Mesenchymal stem cell (in vitro differentiated cells and primary cell): ENCODE measurements at regions not wholly inside any gene's neighbourhood (a gene's known extent, or its start where the extent isn't known, plus 50 kb on each side); places are given as distances from the start of the nearest gene placed in this dataset.

Experiments used
- DNase-seq: peaks from one replicate; pipeline ENCODE4 v3.0.0-alpha.2; 2013
- H2AFZ ChIP-seq: one replicate; pipeline ENCODE4 v1.6.1; 2013; ENCODE audit warnings: low read depth, mild to moderate bottlenecking, control low read depth, inconsistent platforms, low read length, moderate library complexity
- H2AK5ac ChIP-seq: 2 replicates; pipeline ENCODE4 v1.6.1; 2013; ENCODE audit warnings: low read length, moderate library complexity, mild to moderate bottlenecking, inconsistent platforms; ENCODE audit not compliant: severe bottlenecking
- H2BK120ac ChIP-seq: one replicate; pipeline ENCODE4 v1.6.1; 2013; ENCODE audit warnings: low read depth, mild to moderate bottlenecking, inconsistent platforms, low read length, moderate library complexity
- H2BK12ac ChIP-seq, 2 experiments: one replicate each; pipeline ENCODE4 v1.6.1; 2013; ENCODE audit warnings: inconsistent platforms in 2 of 2, low read length in 2 of 2, mild to moderate bottlenecking in 2 of 2, moderate library complexity in 2 of 2, control low read depth in 1 of 2
- H2BK15ac ChIP-seq: one replicate; pipeline ENCODE4 v1.6.1; 2013; ENCODE audit warnings: mild to moderate bottlenecking, low read depth, inconsistent platforms; ENCODE audit not compliant: poor library complexity, severe bottlenecking
- H2BK5ac ChIP-seq: 2 replicates; pipeline ENCODE4 v1.6.1; 2013; ENCODE audit warnings: low read depth, mild to moderate bottlenecking, low read length, control low read depth, inconsistent platforms; ENCODE audit not compliant: poor library complexity, severe bottlenecking
- H3K14ac ChIP-seq, 2 experiments: one replicate each; pipeline ENCODE4 v1.6.1; 2013; ENCODE audit warnings: inconsistent platforms in 2 of 2, low read length in 2 of 2, control low read depth in 1 of 2, mild to moderate bottlenecking in 1 of 2, moderate library complexity in 1 of 2
- H3K18ac ChIP-seq, 2 experiments: one replicate each; pipeline ENCODE4 v1.6.1; 2013; ENCODE audit warnings: inconsistent platforms in 2 of 2, low read length in 2 of 2, control low read depth in 1 of 2, low read depth in 1 of 2, mild to moderate bottlenecking in 1 of 2
- H3K23ac ChIP-seq, 2 experiments: one replicate each; pipeline ENCODE4 v1.6.1; 2013; ENCODE audit warnings: inconsistent platforms in 2 of 2, low read length in 2 of 2, mild to moderate bottlenecking in 2 of 2, moderate library complexity in 2 of 2, control low read depth in 1 of 2
- H3K27ac ChIP-seq: 2 replicates; pipeline ENCODE4 v1.5.1; 2013; ENCODE audit warnings: mild to moderate bottlenecking, moderate library complexity, low read length, control low read depth, inconsistent platforms; ENCODE audit not compliant: poor library complexity, severe bottlenecking
- H3K27me3 ChIP-seq, 2 experiments: 2 replicates each; pipeline versions ENCODE4 v1.6.1 to v1.7.0; 2013; ENCODE audit warnings: low read length in 2 of 2, mild to moderate bottlenecking in 2 of 2, moderate library complexity in 2 of 2, control low read depth in 1 of 2, inconsistent platforms in 1 of 2; ENCODE audit not compliant: control insufficient read depth in 1 of 2, insufficient read depth in 1 of 2
- H3K36me3 ChIP-seq, 2 experiments: 2 replicates each; pipeline versions ENCODE4 v1.6.1 to v1.7.0; 2013; ENCODE audit warnings: low read length in 2 of 2, control low read depth in 1 of 2, inconsistent platforms in 1 of 2, low read depth in 1 of 2, mild to moderate bottlenecking in 1 of 2; ENCODE audit not compliant: insufficient read depth in 2 of 2, control insufficient read depth in 1 of 2
- H3K4ac ChIP-seq, 2 experiments: one replicate each; pipeline ENCODE4 v1.6.1; 2013; ENCODE audit warnings: inconsistent platforms in 2 of 2, low read length in 2 of 2, mild to moderate bottlenecking in 2 of 2, moderate library complexity in 2 of 2, control low read depth in 1 of 2, low read depth in 1 of 2
- H3K4me1 ChIP-seq: 2 replicates; pipeline ENCODE4 v1.6.1; 2013; ENCODE audit warnings: low read depth, low read length, control low read depth; ENCODE audit not compliant: control insufficient read depth, insufficient read depth
- H3K4me2 ChIP-seq: 2 replicates; pipeline ENCODE4 v1.6.1; 2013; ENCODE audit warnings: low read length, mild to moderate bottlenecking, inconsistent platforms; ENCODE audit not compliant: poor library complexity, severe bottlenecking
- H3K4me3 ChIP-seq, 2 experiments: 2 replicates each; pipeline versions ENCODE4 v1.5.1 to v1.7.0; 2013; ENCODE audit warnings: low read length in 2 of 2, mild to moderate bottlenecking in 2 of 2, control low read depth in 1 of 2, low read depth in 1 of 2; ENCODE audit not compliant: insufficient read depth in 1 of 2
- H3K79me1 ChIP-seq: replicated peaks from 2 replicates; pipeline ENCODE4 v1.6.1; 2013; ENCODE audit warnings: mild to moderate bottlenecking, control low read depth, low read length, inconsistent platforms; ENCODE audit not compliant: poor library complexity, severe bottlenecking
- H3K9ac ChIP-seq: 2 replicates; pipeline ENCODE4 v1.7.0; 2013; ENCODE audit warnings: mild to moderate bottlenecking, low read length, moderate library complexity
- H3K9me3 ChIP-seq: 2 replicates; pipeline ENCODE4 v1.7.0; 2013; ENCODE audit warnings: mild to moderate bottlenecking, low read length; ENCODE audit not compliant: control insufficient read depth
- H4K8ac ChIP-seq: one replicate; pipeline ENCODE4 v1.6.1; 2013; ENCODE audit warnings: inconsistent platforms, mild to moderate bottlenecking, low read length, moderate library complexity
- H4K91ac ChIP-seq: one replicate; pipeline ENCODE4 v1.6.1; 2013; ENCODE audit warnings: mild to moderate bottlenecking, low read length, inconsistent platforms
- WGBS: methylation state at CpG from one replicate; pipeline ENCODE4 v1.1.7; 2013; ENCODE audit warnings: mixed read lengths; 5-methylcytosine and 5-hydroxymethylcytosine counted together

DNA sequence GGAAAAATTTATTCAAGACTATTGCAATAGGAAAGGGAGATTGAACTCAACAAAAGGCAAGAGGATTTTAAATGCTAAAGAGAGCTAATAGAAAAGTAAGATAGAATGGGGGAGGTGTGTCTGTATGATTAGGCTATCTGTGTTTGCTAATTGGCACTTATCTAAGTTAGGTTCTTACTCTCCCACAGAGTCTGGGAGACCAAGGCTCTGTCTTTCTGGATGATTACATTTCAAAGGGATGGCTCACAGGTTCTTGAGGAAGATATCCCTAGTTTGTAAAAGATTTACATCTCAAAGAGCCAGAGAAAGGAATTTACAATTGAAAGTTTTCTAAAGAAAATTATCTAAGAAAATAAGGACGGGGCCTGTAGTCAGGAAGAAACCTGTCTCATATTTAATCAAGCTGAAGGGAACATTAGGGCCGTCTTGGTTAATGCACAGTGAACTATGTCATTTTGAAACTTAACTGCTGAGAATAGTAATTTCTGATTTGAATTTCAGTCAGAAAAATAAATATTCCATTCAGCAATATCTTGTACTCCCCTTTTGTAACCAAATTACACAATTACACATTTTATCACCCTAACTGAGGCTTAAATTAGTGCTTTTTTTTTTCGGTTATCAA lies 75.8 kb downstream of the MAGEB10 start:
- WGBS = no CpG with 5 or more reads among the region's 3 CpGs
- no peak overlapping the region for H2BK120ac ChIP-seq

DNA sequence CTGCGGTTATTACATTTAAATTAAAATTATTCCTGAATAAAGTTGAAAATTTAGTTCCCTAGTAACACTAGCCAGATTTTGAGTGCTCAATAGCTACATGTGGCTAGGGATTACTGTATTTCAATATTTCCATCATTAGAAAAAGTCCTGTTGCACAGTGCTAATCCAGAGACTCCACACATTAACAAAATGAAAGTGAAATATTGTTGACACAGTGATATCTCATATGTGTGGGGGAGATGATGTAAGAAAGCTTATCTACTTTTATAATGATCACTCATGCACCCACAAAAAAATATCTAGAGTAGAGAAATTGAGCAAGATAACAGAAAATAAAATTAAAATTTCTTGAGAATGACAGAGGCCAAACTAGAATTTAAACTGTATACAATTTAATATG lies 74.9 kb downstream of the MAGEB10 start:
- Histone ChIP-seq H3K27ac (no peak overlapping the region), H3K4me2 (no peak overlapping the region), H2BK15ac (no peak overlapping the region), H3K18ac (no peak overlapping the region), H2BK5ac (no peak overlapping the region), H4K91ac (no peak overlapping the region), H2BK12ac (no peak overlapping the region), H3K9ac (no peak overlapping the region), H3K4me1 (no peaks in the 10 kb centered on the region), H3K9me3 (no peaks in the 10 kb centered on the region), H3K14ac (no peak overlapping the region), H2AFZ (no peak overlapping the region), H3K27me3 (no peaks in the 10 kb centered on the region), H3K4me3 (no peak overlapping the region), H3K23ac (no peak overlapping the region), H3K36me3 (no peaks in the 10 kb centered on the region), H2AK5ac (no peak overlapping the region), H3K79me1 (no peaks in the 10 kb centered on the region), H4K8ac (no peak overlapping the region), H3K4ac (no peak overlapping the region), H2BK120ac (no peak overlapping the region)
- WGBS = no CpG with 5 or more reads among the region's 1 CpG
- DNase-seq = no peak

More for the DNA sequence above, 75.8 kb downstream of the MAGEB10 start:
- no peak overlapping the region for H3K14ac ChIP-seq
- H2BK15ac ChIP-seq = no peak overlapping the region
- no peak overlapping the region for H3K4me2 ChIP-seq
- no peaks in the 10 kb centered on the region for H3K9me3 ChIP-seq
- no peak overlapping the region for H2AFZ ChIP-seq
- no peak overlapping the region for H3K18ac ChIP-seq
- no peaks in the 10 kb centered on the region for H3K27me3 ChIP-seq
- peak; percentile 4 for DNase-seq
- H3K36me3 ChIP-seq = no peaks in the 10 kb centered on the region
- no peak overlapping the region for H3K4me3 ChIP-seq
- no peaks in the 10 kb centered on the region for H3K4me1 ChIP-seq
- H3K23ac ChIP-seq = no peak overlapping the region
- H3K79me1 ChIP-seq = no peaks in the 10 kb centered on the region
- H3K4ac ChIP-seq = no peak overlapping the region
- H3K27ac ChIP-seq = no peak overlapping the region
- H2BK12ac ChIP-seq = no peak overlapping the region
- no peak overlapping the region for H4K8ac ChIP-seq
- no peak overlapping the region for H2BK5ac ChIP-seq
- no peak overlapping the region for H3K9ac ChIP-seq
- no peak overlapping the region for H4K91ac ChIP-seq
- no peak overlapping the region for H2AK5ac ChIP-seq

DNA sequence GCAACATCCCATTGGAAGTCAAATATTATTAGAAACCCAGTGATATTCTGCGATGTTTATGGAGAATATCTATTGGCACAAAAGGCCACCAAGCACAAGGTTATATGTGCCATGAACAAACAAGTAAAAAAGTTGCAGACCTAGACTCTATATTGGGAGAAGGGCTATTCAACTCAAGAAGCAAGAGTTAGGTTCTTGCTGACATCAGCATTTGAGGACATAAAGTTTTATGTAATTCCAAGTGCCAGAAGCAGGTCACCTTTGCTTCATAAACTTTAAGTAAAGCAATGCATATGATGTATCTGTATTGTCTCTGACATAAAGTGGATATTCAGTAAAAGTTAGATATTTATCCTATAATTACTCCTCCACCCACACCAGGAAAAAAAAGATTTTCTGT lies 71.1 kb downstream of the MAGEB10 start:
- H2BK12ac ChIP-seq = no peak overlapping the region
- H2BK15ac ChIP-seq = no peak overlapping the region
- no peak overlapping the region for H4K8ac ChIP-seq
- no peak overlapping the region for H4K91ac ChIP-seq
- H3K14ac ChIP-seq = no peak overlapping the region
- H3K27me3 ChIP-seq = no peaks in the 10 kb centered on the region
- H3K79me1 ChIP-seq = no peaks in the 10 kb centered on the region
- no peak overlapping the region for H2AK5ac ChIP-seq
- no peak overlapping the region for H3K18ac ChIP-seq
- no peak overlapping the region for H3K4me3 ChIP-seq
- no peak overlapping the region for H2AFZ ChIP-seq
- H2BK5ac ChIP-seq = no peak overlapping the region
- H3K9me3 ChIP-seq = no peaks in the 10 kb centered on the region
- no peaks in the 10 kb centered on the region for H3K36me3 ChIP-seq
- no peaks in the 10 kb centered on the region for H3K4me1 ChIP-seq
- no peak overlapping the region for H3K4me2 ChIP-seq
- no peak for DNase-seq
- no peak overlapping the region for H3K27ac ChIP-seq
- no CpG with 5 or more reads among the region's 1 CpG for WGBS
- no peak overlapping the region for H3K23ac ChIP-seq
- no peak overlapping the region for H3K9ac ChIP-seq
- H3K4ac ChIP-seq = no peak overlapping the region
- H2BK120ac ChIP-seq = no peak overlapping the region
